IMR-90 (cell line): ENCODE measurements at regions not wholly inside any gene's neighbourhood (a gene's known extent, or its start where the extent isn't known, plus 50 kb on each side); places are given as distances from the start of the nearest gene placed in this dataset.
"Not testable (repeated sequence)": the region's sequence is repeated elsewhere in the genome, so short reads cannot be mapped to it uniquely, and the experiment has no call there.

Experiments used
- BHLHE40 ChIP-seq: fragments of 150-350 bp; IDR thresholded peaks from 2 replicates; pipeline ENCODE4 v1.6.1; 2016; ENCODE audit warnings: mild to moderate bottlenecking, low read depth, low read length
- CEBPB ChIP-seq: IDR thresholded peaks from 2 replicates; pipeline ENCODE4 v1.6.1; 2012; ENCODE audit warnings: low read depth, low read length, improper control_type of control experiment
- CTCF ChIP-seq: conservative IDR thresholded peaks from 2 replicates; pipeline ENCODE4 v1.5.1; 2012; ENCODE audit warnings: mild to moderate bottlenecking, low read depth, low read length, improper control_type of control experiment
- ELK1 ChIP-seq: fragments of 150-350 bp; IDR thresholded peaks from 2 replicates; pipeline ENCODE4 v1.6.1; 2016; ENCODE audit warnings: low read depth, mild to moderate bottlenecking, low read length, moderate library complexity, borderline replicate concordance
- FOS ChIP-seq: fragments of 150-350 bp; IDR thresholded peaks from 2 replicates; pipeline ENCODE4 v1.6.1; 2016; ENCODE audit warnings: low read depth, low read length
- MAFK ChIP-seq: IDR thresholded peaks from 2 replicates; pipeline ENCODE4 v1.6.1; 2012; ENCODE audit warnings: low read depth, low read length, improper control_type of control experiment
- MAZ ChIP-seq: IDR thresholded peaks from 2 replicates; pipeline ENCODE4 v1.6.1; 2012; ENCODE audit warnings: low read depth, mild to moderate bottlenecking, low read length, improper control_type of control experiment, moderate library complexity, borderline replicate concordance
- MXI1 ChIP-seq: IDR thresholded peaks from 2 replicates; pipeline ENCODE4 v1.6.1; 2012; ENCODE audit warnings: low read depth, mild to moderate bottlenecking, low read length, moderate library complexity, borderline replicate concordance
- NFE2L2 ChIP-seq: fragments of 150-350 bp; IDR thresholded peaks from 2 replicates; pipeline ENCODE4 v1.6.1; 2016; ENCODE audit warnings: low read depth, mild to moderate bottlenecking, low read length
- POLR2A ChIP-seq: IDR thresholded peaks from 2 replicates; pipeline ENCODE4 v1.6.1; 2012; ENCODE audit warnings: mild to moderate bottlenecking, low read depth, low read length
- RAD21 ChIP-seq: IDR thresholded peaks from 2 replicates; pipeline ENCODE4 v1.6.1; 2012; ENCODE audit warnings: low read length, improper control_type of control experiment
- RFX5 ChIP-seq: IDR thresholded peaks from 2 replicates; pipeline ENCODE4 v1.8.0; 2012; ENCODE audit warnings: low read depth, mild to moderate bottlenecking, low read length, moderate library complexity

- not testable (repeated sequence) for TF ChIP-seq ELK1, NFE2L2, POLR2A, CEBPB, CTCF, FOS, RAD21, MAZ, MXI1, MAFK, BHLHE40, RFX5
Measured at GRCh38 chr14:41214978-41215377, 391.7 kb upstream of the LRFN5 start.
